Retinal pigment epithelial cell (primary cell): ENCODE measurements at regions not wholly inside any gene's neighbourhood (a gene's known extent, or its start where the extent isn't known, plus 50 kb on each side); places are given as distances from the start of the nearest gene placed in this dataset.

Source experiments
- DNase-seq: peaks from one replicate; pipeline ENCODE4 v3.0.0-alpha.2; 2010; ENCODE audit warnings: low read depth
- H3K4me3 ChIP-seq: 2 replicates; pipeline ENCODE4 v1.5.1; 2011; ENCODE audit warnings: mild to moderate bottlenecking, low read length, control low read depth, moderate library complexity
- CTCF ChIP-seq: conservative IDR thresholded peaks from 2 replicates; pipeline ENCODE4 v1.5.1; 2011; ENCODE audit warnings: low read depth, low read length, control low read depth, inconsistent platforms

GRCh38 chr6:15088904-15089568, 156.8 kb upstream of the JARID2 start:
- no peak for DNase-seq
- no peak overlapping the region for H3K4me3 ChIP-seq
- no peak for TF ChIP-seq CTCF

- no peak for TF ChIP-seq CTCF
- H3K4me3 ChIP-seq: no peak overlapping the region
- DNase-seq: no peak
These were observed 156.2 kb upstream of the JARID2 start for GRCh38 chr6:15089569-15090144.

- H3K4me3 ChIP-seq: no peak overlapping the region
- no peak for DNase-seq
These were observed 155.7 kb upstream of the JARID2 start for GRCh38 chr6:15090145-15090579.

GRCh38 chr6:15090745-15091384, 155.0 kb upstream of the JARID2 start:
- H3K4me3 ChIP-seq: no peak overlapping the region
- no peak for TF ChIP-seq CTCF
- no peak for DNase-seq

More at GRCh38 chr6:15090145-15090579, 155.7 kb upstream of the JARID2 start:
- TF ChIP-seq CTCF: no peak

- DNase-seq: no peak
- no peak overlapping the region for H3K4me3 ChIP-seq
- TF ChIP-seq CTCF: no peak
These were observed 148.7 kb upstream of the JARID2 start for GRCh38 chr6:15096894-15097837.

GRCh38 chr6:15101130-15101529, 144.7 kb upstream of the JARID2 start:
- no peak overlapping the region for H3K4me3 ChIP-seq
- no peak for TF ChIP-seq CTCF
- no peak for DNase-seq
